GM19468 (cell line): ENCODE measurements at regions not wholly inside any gene's neighbourhood (a gene's known extent, or its start where the extent isn't known, plus 50 kb on each side); places are given as distances from the start of the nearest gene placed in this dataset.

Source experiments
- ATAC-seq: cut with Tn5 transposase; IDR thresholded peaks from one replicate; pipeline ENCODE4 v1.9.1; 2021; ENCODE audit warnings: mild to moderate bottlenecking, moderate library complexity, moderate number of reproducible peaks; ENCODE audit not compliant: unreplicated experiment; ENCODE audit errors: extremely low read depth

DNA sequence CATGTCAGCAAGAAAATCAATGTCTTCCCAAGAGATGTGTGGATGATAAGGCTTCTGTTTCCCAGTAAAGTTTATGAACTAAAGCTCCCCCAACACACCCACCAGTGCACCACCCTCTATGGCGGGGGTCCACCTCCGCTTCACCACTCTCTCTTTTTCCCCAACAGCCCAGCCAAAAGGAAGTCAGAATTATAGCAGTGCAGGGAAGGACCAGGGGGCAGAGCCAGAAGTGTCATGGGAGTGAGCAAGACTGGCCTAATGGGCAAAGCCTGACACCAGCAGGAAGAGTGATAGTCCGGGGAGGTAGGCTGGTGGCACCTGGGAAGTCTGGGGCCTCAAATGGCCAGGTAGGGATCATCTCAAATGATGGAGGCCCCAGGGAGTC is 167.7 kb downstream of the ZFP36L2 start:
- no peak for ATAC-seq

DNA sequence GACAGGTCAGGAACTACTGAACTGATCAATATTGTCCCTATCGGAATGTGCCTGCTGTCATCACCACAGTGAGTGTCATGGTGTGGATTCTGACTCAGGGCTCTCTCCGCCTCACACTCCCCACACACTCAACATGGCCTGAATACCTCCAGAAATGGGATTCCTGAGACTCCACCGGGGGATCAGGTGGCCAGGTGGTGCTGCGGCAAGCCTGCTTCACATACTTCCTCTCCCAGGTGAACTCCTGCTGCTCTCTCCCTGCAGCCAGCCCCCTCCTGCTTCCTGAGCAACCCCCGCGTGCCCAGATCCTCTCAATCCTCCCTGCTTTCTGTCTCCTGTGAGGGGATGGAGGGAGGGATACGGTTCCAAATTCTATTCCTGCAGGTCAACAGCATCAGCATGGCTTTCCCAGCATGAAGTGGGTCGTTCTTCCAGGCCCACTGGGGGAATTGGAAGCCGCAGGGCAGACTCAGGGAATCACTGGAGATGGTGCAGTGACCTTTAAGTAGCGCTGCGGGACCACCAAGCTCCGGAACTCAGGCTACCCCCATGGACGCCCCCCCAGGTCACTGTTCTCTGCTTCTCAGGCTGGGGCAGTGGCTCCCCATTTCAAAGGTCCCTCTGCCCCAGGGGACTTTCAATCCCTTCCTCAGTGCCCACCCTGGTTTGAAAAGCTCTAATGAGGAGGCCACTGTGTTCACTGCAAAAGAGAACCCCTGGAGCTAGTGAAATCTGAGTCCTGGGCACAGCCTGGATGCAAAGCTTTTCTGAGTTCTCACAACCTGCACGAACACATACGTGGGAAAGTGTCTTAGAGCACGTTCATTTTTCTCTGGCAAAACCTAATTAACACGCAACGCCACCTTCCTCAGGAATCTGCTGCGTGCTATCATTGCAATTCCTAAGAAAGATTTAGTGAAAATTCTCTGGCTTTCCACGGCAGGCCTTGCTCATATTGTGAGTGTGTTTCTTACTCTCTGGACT is 168.4 kb downstream of the ZFP36L2 start:
- ATAC-seq = no peak

DNA sequence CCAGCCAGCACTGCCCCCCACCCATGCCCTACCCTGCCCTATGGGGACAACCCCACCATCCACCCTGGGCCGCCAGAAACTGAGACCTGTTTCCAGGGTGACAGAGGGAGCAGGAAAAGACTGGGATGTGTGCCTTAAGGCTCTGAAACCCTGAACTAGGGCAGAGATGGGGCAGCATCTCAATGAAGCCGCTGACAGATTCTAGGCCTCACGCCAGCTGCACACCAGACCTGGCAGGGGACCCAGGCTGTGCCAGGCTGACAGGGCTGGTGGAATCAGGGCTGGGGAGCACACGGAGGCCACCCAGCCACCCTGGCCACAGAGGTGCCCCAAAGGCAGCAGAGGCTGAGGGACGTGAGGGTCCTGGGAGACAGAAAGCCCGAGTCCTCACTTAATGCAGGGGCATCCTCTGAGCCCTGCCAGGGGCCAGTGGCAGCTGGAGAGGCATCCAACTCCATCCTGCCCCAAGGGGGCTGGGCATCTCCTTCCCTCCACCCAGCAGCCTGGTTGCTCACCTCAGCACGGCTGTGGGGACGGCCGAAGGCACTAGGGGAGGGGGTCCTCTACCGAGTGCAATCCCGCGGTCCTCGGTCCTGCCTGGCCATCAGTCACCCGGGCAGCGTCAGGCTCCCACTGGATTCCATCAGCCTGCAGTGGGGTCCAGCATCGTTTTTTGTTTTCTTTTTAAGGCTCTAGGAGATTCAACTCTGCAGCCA is 169.2 kb downstream of the ZFP36L2 start:
- ATAC-seq = no peak

DNA sequence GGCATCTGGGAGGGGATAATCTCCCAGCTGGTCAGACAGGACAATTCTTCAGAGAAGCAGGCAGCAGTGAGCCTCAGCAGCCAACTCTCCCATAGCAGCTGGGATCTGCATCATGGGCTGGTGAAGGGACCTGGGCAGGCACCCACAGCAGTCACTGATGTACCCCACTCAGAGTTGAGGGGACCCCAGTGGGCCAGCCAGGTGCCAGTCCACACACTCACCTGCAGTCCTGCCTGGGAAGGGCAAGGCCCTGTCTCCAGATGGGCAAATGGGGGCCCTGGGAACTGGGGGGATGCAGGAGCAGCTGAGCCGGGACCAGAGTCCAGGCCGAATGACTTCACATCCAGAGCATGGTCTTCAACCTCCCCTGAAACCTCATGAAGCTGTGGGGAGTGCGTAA is 170.4 kb downstream of the ZFP36L2 start:
- ATAC-seq = no peak

DNA sequence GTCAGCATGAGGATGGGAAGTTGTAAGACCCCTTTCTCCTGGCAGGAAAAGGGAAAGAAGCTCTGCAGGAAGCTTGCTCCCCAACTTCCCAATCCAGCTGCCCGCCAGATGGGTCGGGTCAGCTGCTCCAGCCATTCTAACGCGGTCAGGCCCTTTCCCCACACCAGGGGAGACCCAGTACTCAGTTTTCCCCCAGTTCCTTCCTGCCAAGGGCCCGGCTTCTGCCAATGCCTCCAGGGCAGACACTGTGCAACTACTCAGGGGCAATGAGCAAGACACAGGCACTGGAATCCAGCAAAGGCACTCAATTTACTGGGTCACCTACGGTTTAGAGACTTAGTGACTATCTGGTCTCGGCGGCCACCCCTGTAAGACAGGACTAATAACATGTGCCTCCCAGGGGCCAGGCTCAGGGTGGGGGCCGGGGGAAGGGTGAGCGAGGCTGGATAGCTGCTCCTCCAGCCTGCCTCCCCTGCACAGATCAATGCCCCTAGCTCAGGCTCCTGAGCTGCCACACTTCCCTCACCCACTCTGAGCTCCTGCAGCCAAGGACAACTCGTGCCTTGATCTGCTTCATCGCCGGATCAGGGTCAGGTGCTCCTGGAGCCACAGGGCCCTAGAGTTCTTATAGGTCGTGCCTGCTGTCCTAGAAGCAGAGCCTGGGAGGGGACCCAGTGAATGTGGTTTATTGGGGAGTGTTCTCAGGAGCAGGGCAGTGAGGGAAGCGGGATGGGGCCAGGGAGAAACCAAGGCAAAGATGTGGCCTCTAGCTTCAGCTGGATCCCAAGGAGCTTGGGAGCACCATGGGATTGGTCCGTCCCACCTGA is 171.1 kb downstream of the ZFP36L2 start:
- no peak for ATAC-seq

DNA sequence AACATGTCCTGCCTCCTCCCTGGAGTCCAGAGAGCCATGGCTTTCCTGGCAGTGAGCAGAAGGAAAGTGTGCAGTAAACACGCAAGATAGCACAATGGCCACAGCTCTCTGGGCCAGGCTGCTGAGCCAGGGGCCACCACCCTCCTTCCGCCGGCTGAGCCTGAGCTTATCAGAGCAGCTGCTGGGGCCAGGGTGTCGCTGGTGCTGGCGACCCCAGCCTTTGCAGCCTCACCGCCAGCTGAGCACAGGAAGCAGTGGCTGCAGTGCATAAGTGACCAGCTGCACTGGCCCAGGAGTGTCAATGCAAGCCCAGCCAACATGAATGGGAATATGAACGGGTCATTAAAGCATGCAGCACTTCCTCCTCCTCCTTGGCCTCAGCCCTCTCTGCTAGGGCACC is 172.0 kb downstream of the ZFP36L2 start:
- ATAC-seq = no peak

DNA sequence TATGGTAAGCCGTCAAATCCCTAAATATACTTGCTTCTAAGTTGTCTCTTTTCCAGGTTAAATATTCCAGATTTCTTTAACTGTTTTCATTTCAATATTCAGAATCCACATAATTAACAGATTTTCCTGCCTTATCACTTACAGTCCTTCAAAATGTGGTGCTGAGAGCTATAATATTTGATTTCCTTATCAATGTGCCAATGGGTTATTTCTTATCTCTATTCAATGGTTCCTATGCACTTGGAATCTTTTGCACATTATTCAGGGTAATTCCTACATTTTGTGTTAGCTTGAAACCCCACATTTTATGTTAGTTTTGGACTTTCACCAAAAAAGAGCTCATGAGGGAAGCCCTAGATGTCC is 173.5 kb downstream of the ZFP36L2 start:
- no peak for ATAC-seq

DNA sequence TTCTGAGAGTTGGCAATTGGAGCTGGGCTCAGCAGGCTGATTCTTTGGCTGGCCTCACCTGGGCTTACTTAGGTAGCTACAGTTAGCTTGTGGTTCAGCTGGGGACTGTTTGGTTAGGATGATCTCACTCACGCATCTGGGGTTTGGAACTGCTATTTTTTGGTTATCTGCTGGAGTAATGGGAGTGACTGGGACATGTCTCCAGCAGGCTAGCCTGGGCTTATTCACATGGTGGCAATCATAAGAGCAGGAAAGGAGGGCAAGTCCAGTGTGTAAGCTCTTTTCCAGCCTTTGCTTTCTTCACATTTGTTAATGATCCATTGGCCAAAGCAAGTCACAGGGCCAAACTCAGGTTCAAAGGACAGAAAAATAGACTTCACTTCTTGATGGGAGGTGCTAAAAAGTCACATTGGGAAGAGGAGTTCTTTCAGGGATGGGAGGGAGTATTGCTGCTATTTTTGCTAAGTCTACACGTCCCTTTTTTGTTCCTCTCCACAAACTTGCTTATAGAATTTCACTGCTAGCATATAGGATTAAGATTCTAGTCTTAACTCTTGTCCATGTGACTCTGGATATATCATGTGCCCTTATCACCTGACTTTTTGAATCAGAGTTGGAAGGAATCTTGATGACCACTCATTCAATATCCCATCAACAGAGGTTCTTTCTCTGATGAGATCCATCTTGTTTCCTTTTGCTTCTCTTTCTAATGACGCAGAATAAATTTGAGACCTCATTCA is 174.0 kb downstream of the ZFP36L2 start:
- no peak for ATAC-seq

DNA sequence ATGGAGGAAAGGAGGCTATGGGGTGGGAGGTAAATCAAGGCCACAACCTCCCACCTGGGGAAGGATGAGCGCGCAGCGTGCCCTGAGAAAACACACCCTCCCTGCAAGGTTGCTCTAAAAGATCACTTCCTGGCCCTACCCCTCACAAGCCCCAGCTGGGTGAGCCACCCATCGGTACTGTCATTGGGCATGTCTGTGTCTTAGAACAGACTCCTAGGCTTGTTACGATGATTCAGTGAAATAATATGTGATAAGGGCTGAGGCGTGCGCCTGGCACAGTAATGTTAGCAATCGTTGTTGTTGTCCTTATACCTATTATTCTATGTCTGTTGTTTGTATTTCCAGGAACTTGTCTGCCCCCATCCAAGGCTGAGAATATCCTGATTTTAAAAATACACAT is 175.1 kb downstream of the ZFP36L2 start:
- ATAC-seq = no peak

DNA sequence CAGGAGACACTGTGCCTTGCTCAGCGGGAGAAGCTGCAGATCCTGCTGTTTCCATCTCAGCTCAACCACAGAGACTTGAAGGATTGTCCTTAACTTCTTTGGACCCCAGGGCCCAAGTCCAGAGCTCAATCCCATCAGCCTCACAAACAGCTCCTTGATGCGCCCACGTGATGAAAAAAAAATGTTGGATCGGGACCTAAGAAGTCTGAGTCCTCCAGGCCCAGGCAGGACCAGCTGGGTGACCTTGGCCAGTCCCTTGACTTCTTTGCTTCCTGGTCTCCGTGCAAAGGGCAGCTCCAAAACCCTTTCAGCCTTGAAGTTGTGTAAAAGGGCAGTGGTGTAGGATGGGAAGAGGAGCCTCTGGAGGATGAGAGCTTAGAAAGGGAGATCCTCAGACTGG is 175.5 kb downstream of the ZFP36L2 start:
- ATAC-seq = no peak

DNA sequence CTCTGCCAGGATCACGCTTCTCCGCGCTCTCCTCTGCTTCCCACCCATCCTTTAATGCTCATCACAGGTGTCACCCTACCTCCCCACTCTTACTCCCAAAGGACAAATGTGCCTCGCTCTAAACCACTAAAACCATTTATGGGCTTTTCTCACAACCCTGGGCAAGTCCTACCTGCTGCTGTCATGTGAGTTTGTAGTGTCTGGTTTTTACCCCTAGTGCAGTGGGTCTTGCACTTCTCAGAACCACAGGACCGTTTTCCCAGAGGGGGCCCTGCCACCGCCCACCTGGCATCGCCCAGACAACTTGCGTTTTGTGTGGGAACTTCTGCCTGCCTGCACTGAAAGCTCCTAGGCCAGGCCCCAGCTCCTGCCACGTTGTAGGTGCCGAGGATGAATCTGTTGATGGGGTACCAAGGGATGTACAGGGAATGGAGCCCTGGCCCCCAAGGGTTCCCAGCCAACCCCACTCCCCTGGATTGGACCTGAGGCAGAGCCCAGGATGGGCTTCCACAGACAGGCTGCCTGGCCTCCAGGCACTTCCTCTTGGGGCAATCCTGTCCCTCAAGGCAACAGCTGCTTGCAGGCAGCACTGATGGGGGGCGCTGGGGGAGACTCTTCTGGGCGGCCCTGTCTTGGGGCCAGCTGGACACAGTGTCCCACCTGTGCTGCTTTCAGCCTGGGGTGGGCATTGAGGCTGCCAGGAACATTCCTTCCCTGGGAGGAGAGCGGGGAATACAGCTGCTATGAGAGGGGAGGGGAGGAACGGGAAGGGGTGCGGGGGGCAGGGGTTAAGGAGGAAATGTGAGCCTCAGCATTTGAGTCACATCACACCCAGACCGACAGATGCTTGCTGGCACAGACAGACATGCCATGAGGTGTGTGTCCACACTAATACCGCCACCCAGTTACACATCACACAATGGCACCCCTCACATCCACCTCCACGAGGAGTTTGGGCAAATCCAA is 176.3 kb downstream of the ZFP36L2 start:
- no peak for ATAC-seq

DNA sequence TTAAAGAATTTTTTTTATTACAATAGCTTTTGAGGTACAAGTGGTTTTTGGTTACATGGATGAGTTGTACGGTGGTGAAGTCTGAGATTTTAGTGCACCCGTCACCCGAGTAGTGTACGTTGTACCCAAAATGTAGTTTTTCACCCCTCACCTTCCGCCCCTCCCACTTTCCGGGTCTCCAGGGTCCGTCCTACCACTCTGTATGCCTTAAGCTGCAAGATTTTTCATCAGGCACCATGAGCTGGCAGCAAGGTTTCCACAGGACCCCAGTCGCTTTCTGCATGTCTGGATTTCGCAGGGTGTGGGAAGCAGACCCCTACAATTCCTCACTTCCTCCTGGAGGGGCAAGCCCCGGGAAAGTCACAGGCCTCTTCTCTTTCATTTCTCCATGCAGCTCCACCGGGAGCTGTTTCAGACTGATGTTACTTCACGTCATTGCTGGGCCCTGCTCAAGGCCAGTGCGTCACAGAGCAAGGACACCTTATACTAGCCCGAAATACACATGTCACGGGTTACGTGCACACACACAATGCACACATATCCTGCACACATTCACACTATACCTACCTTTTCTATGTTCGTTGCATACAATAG is 179.1 kb downstream of the ZFP36L2 start:
- no peak for ATAC-seq

DNA sequence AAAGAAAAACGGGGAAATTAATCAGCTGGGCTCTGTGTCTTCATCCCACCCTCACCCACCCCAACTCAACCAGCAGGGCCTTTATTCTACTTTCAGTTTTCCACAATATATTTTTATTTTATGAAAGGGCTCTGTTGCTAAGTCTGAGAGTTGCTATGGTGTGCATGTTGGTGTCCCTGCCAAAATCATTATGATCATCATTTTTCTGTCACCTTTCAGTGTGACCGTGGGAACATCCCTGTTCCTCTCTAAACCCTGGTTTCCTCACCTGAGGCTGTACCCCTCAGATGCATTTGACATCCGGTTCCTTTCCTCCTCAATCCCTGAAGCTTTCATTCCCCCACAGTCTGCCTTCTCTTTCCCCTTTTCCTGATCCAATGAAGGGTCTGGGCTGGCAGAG is 180.5 kb downstream of the ZFP36L2 start:
- ATAC-seq = no peak

DNA sequence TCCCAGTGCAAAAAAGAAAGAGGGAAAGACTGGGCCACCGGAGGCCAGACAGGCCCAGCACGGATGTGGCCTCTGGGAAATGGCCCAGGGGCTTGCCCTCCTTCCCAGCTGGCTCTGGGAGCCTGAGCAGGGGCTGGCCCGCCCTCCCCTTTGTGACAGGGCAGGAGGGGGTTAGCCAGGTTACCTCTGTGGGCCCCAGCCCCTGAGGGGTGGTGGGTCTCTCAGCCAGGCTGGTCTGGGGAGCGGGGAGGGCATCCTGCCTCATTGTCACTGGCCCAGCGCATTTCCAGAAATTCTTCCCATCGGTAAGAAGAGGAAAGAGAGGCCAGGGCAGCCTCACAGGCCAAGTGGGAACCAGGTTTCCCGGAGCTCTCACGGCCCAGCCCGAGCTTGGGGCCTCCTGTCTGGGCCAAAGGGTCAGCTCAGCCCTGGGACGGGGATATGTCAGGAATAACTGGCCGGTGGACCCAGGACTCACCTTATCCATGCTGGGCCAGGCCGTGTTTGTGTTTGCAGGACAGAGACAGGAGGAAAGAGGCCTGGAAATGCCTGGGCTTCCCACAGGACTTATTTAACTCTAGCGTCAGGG is 182.2 kb downstream of the ZFP36L2 start:
- ATAC-seq = no peak

DNA sequence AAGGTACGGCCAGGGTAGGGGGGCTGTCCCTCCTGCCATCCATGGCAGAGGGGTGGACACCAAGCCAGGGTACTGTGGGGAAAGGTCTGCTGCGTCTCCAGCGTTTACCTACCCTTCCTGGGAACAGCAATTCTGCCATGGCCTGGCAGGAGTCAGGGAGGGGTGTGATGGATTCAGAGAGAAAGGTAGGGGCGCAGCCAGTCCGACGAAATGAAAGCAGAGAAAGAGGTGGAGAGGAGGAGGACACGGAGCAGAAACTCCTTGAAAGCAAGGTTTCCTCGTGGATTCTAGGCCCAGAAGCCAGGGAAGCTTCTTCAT is 182.9 kb downstream of the ZFP36L2 start:
- no peak for ATAC-seq

DNA sequence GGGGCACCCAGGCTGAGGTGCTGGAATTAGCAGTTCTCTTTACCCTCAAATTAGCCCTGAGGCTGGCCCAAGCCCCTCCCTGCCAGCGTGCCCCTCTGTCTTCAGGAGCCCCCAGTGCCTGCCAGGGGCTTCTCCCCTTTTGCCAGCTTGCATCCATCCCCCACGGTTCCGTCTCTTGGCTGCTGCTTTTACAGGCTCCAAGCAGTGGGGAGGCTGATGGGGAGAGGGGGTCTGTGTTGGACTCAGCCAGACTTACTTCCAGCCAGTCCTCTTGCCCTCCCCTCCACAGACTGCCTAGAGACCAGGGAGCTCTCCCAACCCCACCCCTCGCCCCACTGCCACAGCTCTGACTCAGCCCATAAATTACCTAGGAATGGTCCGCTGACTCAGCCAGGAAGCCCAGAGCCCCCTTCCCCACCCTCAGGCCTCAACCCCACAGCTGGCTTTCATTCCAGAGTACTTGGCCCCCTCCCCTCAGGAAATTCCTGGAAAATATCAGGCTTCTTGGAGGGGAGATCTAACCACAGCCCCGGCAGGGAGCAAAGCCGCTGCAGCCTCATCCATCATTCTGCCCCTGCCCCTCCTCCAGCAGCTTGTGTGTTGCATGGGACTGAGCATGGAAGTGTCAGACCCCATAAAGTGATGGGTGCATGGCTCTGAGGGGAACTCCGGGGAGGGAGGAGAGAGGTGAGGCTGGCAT is 184.6 kb downstream of the ZFP36L2 start:
- ATAC-seq = no peak

DNA sequence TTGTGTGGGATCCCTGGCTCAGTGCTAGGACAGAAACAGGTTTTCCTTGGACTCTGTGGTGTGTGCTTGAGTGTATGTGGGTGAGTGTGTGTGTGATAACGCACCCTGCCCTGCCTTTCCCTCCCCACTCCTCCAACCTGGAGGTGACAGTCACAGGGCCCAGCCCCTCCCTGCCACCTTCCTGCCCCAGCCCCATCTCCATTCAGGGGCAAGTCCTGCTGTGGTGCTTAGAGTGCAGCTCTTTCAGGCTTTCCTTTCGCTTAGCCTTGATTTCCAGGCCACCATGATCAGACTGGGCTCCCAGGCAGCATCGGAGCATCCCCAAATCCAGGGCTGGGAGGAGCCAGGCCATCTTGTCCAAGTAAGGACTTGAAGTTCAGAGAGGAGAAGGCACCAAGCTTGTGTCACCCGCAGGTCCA is 185.2 kb downstream of the ZFP36L2 start:
- ATAC-seq = no peak
